HEK293 (cell line): ENCODE measurements at regions not wholly inside any gene's neighbourhood (a gene's known extent, or its start where the extent isn't known, plus 50 kb on each side); places are given as distances from the start of the nearest gene placed in this dataset.

Experiments
- CTCF ChIA-PET: fragments of 350-600 bp; formaldehyde crosslinking; extraction: SDS; loops from one replicate; lab custom pipeline; 2021; ENCODE audit warnings: antibody characterized with exemption; lab: Yijun Ruan, JAX
- POLR2A ChIA-PET: fragments of 300-600 bp; formaldehyde crosslinking; extraction: SDS; loops from one replicate; lab custom pipeline; 2020; ENCODE audit warnings: antibody characterized with exemption, inconsistent platforms; lab: Yijun Ruan, JAX
- H3K27ac ChIP-seq: fragments of 200-500 bp; sonication (Bioruptor generic); 2 replicates; pipeline ENCODE4 v1.5.1; 2014; ENCODE audit warnings: low read depth, low read length, control low read depth, inconsistent platforms; ENCODE audit errors: extremely low read depth
- H3K36me3 ChIP-seq, 2 experiments: fragments of 200-500 bp in 1 of 2; sonication (Bioruptor generic) in 1 of 2; 1 replicate in 1 of 2; 2 replicates in 1 of 2; pipeline ENCODE4 v1.5.1; 2014 to 2017; ENCODE audit warnings: inconsistent platforms in 2 of 2, low read length in 2 of 2; ENCODE audit not compliant: control insufficient read depth in 2 of 2, insufficient read depth in 1 of 2
- H3K4me1 ChIP-seq: fragments of 200-500 bp; sonication (Bioruptor generic); 2 replicates; pipeline ENCODE4 v1.5.1; 2014; ENCODE audit warnings: mild to moderate bottlenecking, low read length, inconsistent platforms; ENCODE audit not compliant: control insufficient read depth, insufficient read depth
- H3K4me3 ChIP-seq: 2 replicates; pipeline ENCODE4 v1.5.1; 2011; ENCODE audit warnings: low read depth, mild to moderate bottlenecking, control low read depth, low read length, moderate library complexity
- H3K9me3 ChIP-seq: fragments of 200-500 bp; sonication (Bioruptor generic); 2 replicates; pipeline ENCODE4 v1.5.1; 2014; ENCODE audit warnings: low read depth, low read length, inconsistent platforms; ENCODE audit not compliant: control insufficient read depth, insufficient read depth
- GLI2 ChIP-seq: fragments of 450-650 bp; formaldehyde crosslinking; IDR thresholded peaks from 2 replicates; pipeline ENCODE4; 2017; ENCODE audit warnings: missing biosample characterization, missing genetic modification characterization, low read depth, borderline replicate concordance
- KLF9 ChIP-seq: fragments of 450-650 bp; formaldehyde crosslinking; IDR thresholded peaks from 2 replicates; pipeline ENCODE4 v1.5.1; 2016; ENCODE audit warnings: missing biosample characterization, missing genetic modification characterization, low read depth
- MEIS1 ChIP-seq: sonication (generic); formaldehyde crosslinking; IDR thresholded peaks from 2 replicates; pipeline ENCODE4 v1.8.1; 2022; ENCODE audit warnings: missing genetic modification reagents, mild to moderate bottlenecking, borderline replicate concordance
- MZF1 ChIP-seq: fragments of 450-650 bp; formaldehyde crosslinking; IDR thresholded peaks from 2 replicates; pipeline ENCODE4 v1.5.1; 2017; ENCODE audit warnings: missing biosample characterization, missing genetic modification characterization, borderline replicate concordance
- OVOL3 ChIP-seq: fragments of 450-650 bp; formaldehyde crosslinking; IDR thresholded peaks from 2 replicates; pipeline ENCODE4 v1.5.1; 2016; ENCODE audit warnings: missing biosample characterization, missing genetic modification characterization
- RBAK ChIP-seq: fragments of 450-650 bp; formaldehyde crosslinking; IDR thresholded peaks from 2 replicates; pipeline ENCODE4 v1.5.1; 2016; ENCODE audit warnings: missing biosample characterization, missing genetic modification characterization
- ZFP69B ChIP-seq: fragments of 450-650 bp; formaldehyde crosslinking; IDR thresholded peaks from 2 replicates; pipeline ENCODE4 v1.5.1; 2016; ENCODE audit warnings: missing biosample characterization, missing genetic modification characterization
- ZNF133 ChIP-seq: fragments of 450-650 bp; formaldehyde crosslinking; IDR thresholded peaks from 2 replicates; pipeline ENCODE4 v1.5.1; 2016; ENCODE audit warnings: missing biosample characterization, missing genetic modification characterization
- ZNF140 ChIP-seq: fragments of 450-650 bp; formaldehyde crosslinking; IDR thresholded peaks from 2 replicates; pipeline ENCODE4 v1.5.1; 2016; ENCODE audit warnings: missing biosample characterization, missing genetic modification characterization
- ZNF169 ChIP-seq: fragments of 450-650 bp; formaldehyde crosslinking; IDR thresholded peaks from 2 replicates; pipeline ENCODE4 v1.5.1; 2016; ENCODE audit warnings: missing biosample characterization, missing genetic modification characterization
- ZNF202 ChIP-seq: fragments of 450-650 bp; formaldehyde crosslinking; IDR thresholded peaks from 2 replicates; pipeline ENCODE4 v1.5.1; 2016; ENCODE audit warnings: missing biosample characterization, missing genetic modification characterization, borderline replicate concordance
- ZNF248 ChIP-seq: fragments of 450-650 bp; formaldehyde crosslinking; IDR thresholded peaks from 2 replicates; pipeline ENCODE4 v1.5.1; 2017; ENCODE audit warnings: missing biosample characterization, missing genetic modification characterization
- ZNF324 ChIP-seq: fragments of 450-650 bp; formaldehyde crosslinking; IDR thresholded peaks from 2 replicates; pipeline ENCODE4 v1.5.1; 2016; ENCODE audit warnings: missing biosample characterization, missing genetic modification characterization
- ZNF366 ChIP-seq: fragments of 450-650 bp; formaldehyde crosslinking; conservative IDR thresholded peaks from 2 replicates; pipeline ENCODE4 v1.5.1; 2016; ENCODE audit warnings: missing biosample characterization, missing genetic modification characterization
- ZNF423 ChIP-seq: fragments of 450-650 bp; formaldehyde crosslinking; IDR thresholded peaks from 2 replicates; pipeline ENCODE4 v1.5.1; 2016; ENCODE audit warnings: missing biosample characterization, missing genetic modification characterization
- ZNF48 ChIP-seq: fragments of 450-650 bp; formaldehyde crosslinking; IDR thresholded peaks from 2 replicates; pipeline ENCODE4 v1.5.1; 2016; ENCODE audit warnings: missing biosample characterization, missing genetic modification characterization
- ZNF514 ChIP-seq: fragments of 450-650 bp; formaldehyde crosslinking; IDR thresholded peaks from 2 replicates; pipeline ENCODE4 v1.5.1; 2016; ENCODE audit warnings: missing biosample characterization, missing genetic modification characterization
- ZNF560 ChIP-seq: fragments of 450-650 bp; formaldehyde crosslinking; IDR thresholded peaks from 2 replicates; pipeline ENCODE4 v1.5.1; 2017; ENCODE audit warnings: missing biosample characterization, missing genetic modification characterization, borderline replicate concordance
- ZNF596 ChIP-seq: fragments of 450-650 bp; IDR thresholded peaks from 2 replicates; pipeline ENCODE4 v1.5.0; 2018; ENCODE audit warnings: missing biosample characterization, mild to moderate bottlenecking, missing genetic modification characterization, moderate library complexity
- ZNF624 ChIP-seq: fragments of 450-650 bp; formaldehyde crosslinking; IDR thresholded peaks from 2 replicates; pipeline ENCODE4 v1.5.1; 2017; ENCODE audit warnings: missing biosample characterization, missing genetic modification characterization
- ZNF660 ChIP-seq: fragments of 450-650 bp; IDR thresholded peaks from 2 replicates; pipeline ENCODE4 v1.5.1; 2018; ENCODE audit warnings: missing biosample characterization, mild to moderate bottlenecking, missing genetic modification characterization
- ZNF664 ChIP-seq: fragments of 450-650 bp; formaldehyde crosslinking; IDR thresholded peaks from 2 replicates; pipeline ENCODE4 v1.5.1; 2016; ENCODE audit warnings: missing biosample characterization, missing genetic modification characterization
- ZNF747 ChIP-seq: fragments of 450-650 bp; formaldehyde crosslinking; IDR thresholded peaks from 2 replicates; pipeline ENCODE4 v1.5.1; 2016; ENCODE audit warnings: missing biosample characterization, missing genetic modification characterization
- ZNF776 ChIP-seq: fragments of 450-650 bp; formaldehyde crosslinking; IDR thresholded peaks from 2 replicates; pipeline ENCODE4 v1.5.0; 2017; ENCODE audit warnings: missing biosample characterization, missing genetic modification characterization, borderline replicate concordance
- TF ChIP-seq, protein P1 (sequence below): fragments of 450-650 bp; formaldehyde crosslinking; IDR thresholded peaks from 2 replicates; pipeline ENCODE4 v1.5.1; 2017; ENCODE audit warnings: missing biosample characterization, mild to moderate bottlenecking, missing genetic modification characterization, moderate library complexity
- TF ChIP-seq, protein P2 (sequence below): fragments of 450-650 bp; formaldehyde crosslinking; IDR thresholded peaks from 2 replicates; pipeline ENCODE4 v1.5.1; 2016; ENCODE audit warnings: missing biosample characterization, missing genetic modification characterization
- TF ChIP-seq, protein P3 (sequence below): fragments of 450-650 bp; formaldehyde crosslinking; IDR thresholded peaks from 2 replicates; pipeline ENCODE4 v1.5.1; 2016; ENCODE audit warnings: missing biosample characterization, missing genetic modification characterization, low read depth
- TF ChIP-seq, protein P4 (sequence below): fragments of 450-650 bp; formaldehyde crosslinking; IDR thresholded peaks from 2 replicates; pipeline ENCODE4 v1.5.1; 2016; ENCODE audit warnings: missing biosample characterization, missing genetic modification characterization, borderline replicate concordance
- TF ChIP-seq, protein P5 (sequence below): fragments of 450-650 bp; formaldehyde crosslinking; IDR thresholded peaks from 2 replicates; pipeline ENCODE4 v1.5.1; 2016; ENCODE audit warnings: missing biosample characterization, missing genetic modification characterization

DNA sequence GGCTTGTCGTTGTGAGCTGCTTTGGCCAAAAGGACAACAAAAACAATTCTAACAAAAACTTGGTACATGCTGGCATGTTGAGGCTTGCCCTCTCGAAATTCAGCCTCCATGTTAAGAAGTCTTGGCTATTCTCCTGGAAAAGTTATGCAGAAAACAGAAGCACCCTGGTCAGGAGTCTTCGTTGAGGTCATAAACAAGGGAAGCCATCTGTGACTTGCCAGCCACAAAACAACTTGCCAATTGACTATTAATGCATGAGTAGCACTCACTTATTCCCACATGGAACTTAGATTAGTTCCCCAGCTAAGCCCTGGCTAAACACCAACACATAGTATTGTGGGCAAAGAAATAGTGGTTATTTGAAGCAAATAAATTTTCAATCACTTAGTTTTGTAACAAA is 521.0 kb upstream of the CHD1 start:
- CTCF ChIA-PET: no interaction called here
- Histone ChIP-seq H3K9me3 (no peaks in the 10 kb centered on the region), H3K4me1 (0 out of 2 replicates have a peak, but pooled peaks cover 2% of the 10 kb centered on the region), H3K27ac (no peak overlapping the region), H3K36me3 (no peaks in the 10 kb centered on the region), H3K4me3 (no peak overlapping the region)
- no peak for TF ChIP-seq ZNF248 (tag by site-specific recombination)
- TF ChIP-seq, protein P1, sequence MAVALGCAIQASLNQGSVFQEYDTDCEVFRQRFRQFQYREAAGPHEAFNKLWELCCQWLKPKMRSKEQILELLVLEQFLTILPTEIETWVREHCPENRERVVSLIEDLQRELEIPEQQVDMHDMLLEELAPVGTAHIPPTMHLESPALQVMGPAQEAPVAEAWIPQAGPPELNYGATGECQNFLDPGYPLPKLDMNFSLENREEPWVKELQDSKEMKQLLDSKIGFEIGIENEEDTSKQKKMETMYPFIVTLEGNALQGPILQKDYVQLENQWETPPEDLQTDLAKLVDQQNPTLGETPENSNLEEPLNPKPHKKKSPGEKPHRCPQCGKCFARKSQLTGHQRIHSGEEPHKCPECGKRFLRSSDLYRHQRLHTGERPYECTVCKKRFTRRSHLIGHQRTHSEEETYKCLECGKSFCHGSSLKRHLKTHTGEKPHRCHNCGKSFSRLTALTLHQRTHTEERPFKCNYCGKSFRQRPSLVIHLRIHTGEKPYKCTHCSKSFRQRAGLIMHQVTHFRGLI: no peak
- no peak for TF ChIP-seq ZNF560 (tag by site-specific recombination)
- TF ChIP-seq ZNF660: no peak
- TF ChIP-seq ZNF423 (tag by site-specific recombination): no peak
- TF ChIP-seq ZNF664: no peak
- no peak for TF ChIP-seq ZNF624 (tag by site-specific recombination)
- no peak for TF ChIP-seq GLI2 (tag by site-specific recombination)
- TF ChIP-seq ZNF202 (tag by site-specific recombination): no peak
- TF ChIP-seq ZNF776 (tag by site-specific recombination): no peak
- TF ChIP-seq ZFP69B (tag by site-specific recombination): no peak
- TF ChIP-seq ZNF324 (tag by site-specific recombination): no peak
- TF ChIP-seq ZNF169 (tag by site-specific recombination): no peak
- no peak for TF ChIP-seq MEIS1 (CRISPR knock-in tag)
- TF ChIP-seq, protein P2, sequence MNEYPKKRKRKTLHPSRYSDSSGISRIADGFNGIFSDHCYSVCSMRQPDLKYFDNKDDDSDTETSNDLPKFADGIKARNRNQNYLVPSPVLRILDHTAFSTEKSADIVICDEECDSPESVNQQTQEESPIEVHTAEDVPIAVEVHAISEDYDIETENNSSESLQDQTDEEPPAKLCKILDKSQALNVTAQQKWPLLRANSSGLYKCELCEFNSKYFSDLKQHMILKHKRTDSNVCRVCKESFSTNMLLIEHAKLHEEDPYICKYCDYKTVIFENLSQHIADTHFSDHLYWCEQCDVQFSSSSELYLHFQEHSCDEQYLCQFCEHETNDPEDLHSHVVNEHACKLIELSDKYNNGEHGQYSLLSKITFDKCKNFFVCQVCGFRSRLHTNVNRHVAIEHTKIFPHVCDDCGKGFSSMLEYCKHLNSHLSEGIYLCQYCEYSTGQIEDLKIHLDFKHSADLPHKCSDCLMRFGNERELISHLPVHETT (tag by site-specific recombination): no peak
- no peak for TF ChIP-seq ZNF514 (tag by site-specific recombination)
- no peak for TF ChIP-seq KLF9 (tag by site-specific recombination)
- TF ChIP-seq MZF1 (tag by site-specific recombination): no peak
- POLR2A ChIA-PET: no interaction called here

DNA sequence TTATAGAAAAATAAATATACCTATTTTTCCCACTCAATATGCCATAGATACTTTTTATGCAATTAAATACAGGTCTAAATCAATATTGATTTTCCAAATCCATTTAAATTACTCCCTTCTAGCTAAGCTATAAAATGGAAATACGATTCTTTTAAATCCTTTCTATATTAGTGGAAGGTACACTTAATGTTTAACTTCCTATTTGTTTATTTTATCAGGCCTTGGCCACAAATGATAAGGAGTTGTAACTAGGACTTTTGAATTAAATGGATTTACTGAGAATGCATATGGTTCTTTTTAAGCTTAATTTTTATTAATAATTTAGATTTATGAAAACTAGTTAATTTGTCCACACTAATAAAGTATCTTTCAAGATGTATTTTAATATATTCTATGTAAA is 517.0 kb upstream of the CHD1 start:
- CTCF ChIA-PET: no interaction called here
- H3K4me1 ChIP-seq: 0 out of 2 replicates have a peak, but pooled peaks cover 2% of the 10 kb centered on the region
- H3K9me3 ChIP-seq: no peaks in the 10 kb centered on the region
- no peaks in the 10 kb centered on the region for H3K36me3 ChIP-seq
- POLR2A ChIA-PET: no interaction called here
- H3K4me3 ChIP-seq: no peak overlapping the region
- no peak overlapping the region for H3K27ac ChIP-seq
- TF ChIP-seq ZNF48 (tag by site-specific recombination) (no peak), ZNF324 (tag by site-specific recombination) (no peak), ZNF140 (no peak), MEIS1 (CRISPR knock-in tag) (no peak), ZNF133 (tag by site-specific recombination) (no peak), OVOL3 (no peak), RBAK (no peak), ZNF366 (tag by site-specific recombination) (no peak), ZNF747 (tag by site-specific recombination) (no peak), ZNF596 (tag by site-specific recombination) (no peak)
- TF ChIP-seq, protein P3, sequence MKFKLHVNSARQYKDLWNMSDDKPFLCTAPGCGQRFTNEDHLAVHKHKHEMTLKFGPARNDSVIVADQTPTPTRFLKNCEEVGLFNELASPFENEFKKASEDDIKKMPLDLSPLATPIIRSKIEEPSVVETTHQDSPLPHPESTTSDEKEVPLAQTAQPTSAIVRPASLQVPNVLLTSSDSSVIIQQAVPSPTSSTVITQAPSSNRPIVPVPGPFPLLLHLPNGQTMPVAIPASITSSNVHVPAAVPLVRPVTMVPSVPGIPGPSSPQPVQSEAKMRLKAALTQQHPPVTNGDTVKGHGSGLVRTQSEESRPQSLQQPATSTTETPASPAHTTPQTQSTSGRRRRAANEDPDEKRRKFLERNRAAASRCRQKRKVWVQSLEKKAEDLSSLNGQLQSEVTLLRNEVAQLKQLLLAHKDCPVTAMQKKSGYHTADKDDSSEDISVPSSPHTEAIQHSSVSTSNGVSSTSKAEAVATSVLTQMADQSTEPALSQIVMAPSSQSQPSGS: no peak
- TF ChIP-seq, protein P4, sequence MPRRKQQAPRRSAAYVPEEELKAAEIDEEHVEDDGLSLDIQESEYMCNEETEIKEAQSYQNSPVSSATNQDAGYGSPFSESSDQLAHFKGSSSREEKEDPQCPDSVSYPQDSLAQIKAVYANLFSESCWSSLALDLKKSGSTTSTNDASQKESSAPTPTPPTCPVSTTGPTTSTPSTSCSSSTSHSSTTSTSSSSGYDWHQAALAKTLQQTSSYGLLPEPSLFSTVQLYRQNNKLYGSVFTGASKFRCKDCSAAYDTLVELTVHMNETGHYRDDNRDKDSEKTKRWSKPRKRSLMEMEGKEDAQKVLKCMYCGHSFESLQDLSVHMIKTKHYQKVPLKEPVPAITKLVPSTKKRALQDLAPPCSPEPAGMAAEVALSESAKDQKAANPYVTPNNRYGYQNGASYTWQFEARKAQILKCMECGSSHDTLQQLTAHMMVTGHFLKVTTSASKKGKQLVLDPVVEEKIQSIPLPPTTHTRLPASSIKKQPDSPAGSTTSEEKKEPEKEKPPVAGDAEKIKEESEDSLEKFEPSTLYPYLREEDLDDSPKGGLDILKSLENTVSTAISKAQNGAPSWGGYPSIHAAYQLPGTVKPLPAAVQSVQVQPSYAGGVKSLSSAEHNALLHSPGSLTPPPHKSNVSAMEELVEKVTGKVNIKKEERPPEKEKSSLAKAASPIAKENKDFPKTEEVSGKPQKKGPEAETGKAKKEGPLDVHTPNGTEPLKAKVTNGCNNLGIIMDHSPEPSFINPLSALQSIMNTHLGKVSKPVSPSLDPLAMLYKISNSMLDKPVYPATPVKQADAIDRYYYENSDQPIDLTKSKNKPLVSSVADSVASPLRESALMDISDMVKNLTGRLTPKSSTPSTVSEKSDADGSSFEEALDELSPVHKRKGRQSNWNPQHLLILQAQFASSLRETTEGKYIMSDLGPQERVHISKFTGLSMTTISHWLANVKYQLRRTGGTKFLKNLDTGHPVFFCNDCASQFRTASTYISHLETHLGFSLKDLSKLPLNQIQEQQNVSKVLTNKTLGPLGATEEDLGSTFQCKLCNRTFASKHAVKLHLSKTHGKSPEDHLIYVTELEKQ (tag by site-specific recombination): no peak
- TF ChIP-seq, protein P5, sequence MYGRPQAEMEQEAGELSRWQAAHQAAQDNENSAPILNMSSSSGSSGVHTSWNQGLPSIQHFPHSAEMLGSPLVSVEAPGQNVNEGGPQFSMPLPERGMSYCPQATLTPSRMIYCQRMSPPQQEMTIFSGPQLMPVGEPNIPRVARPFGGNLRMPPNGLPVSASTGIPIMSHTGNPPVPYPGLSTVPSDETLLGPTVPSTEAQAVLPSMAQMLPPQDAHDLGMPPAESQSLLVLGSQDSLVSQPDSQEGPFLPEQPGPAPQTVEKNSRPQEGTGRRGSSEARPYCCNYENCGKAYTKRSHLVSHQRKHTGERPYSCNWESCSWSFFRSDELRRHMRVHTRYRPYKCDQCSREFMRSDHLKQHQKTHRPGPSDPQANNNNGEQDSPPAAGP (tag by site-specific recombination): no peak
